ENCODE measurements at regions not wholly inside any gene's neighbourhood (a gene's known extent, or its start where the extent isn't known, plus 50 kb on each side); places are given as distances from the start of the nearest gene placed in this dataset.

- TF ChIP-seq HIVEP1 (CRISPR knock-in tag; IDR thresholded peaks at IDR 0.05) (no peak), ZKSCAN3 (CRISPR knock-in tag; IDR thresholded peaks at IDR 0.05) (no peak), GABPA (tag; conservative IDR thresholded peaks at IDR 0.05; ENCODE audit: low read depth) (no peak), RB1 (IDR thresholded peaks at IDR 0.05; ENCODE audit: low read depth) (no peak), CC2D1A (IDR thresholded peaks at IDR 0.05) (no peak)
Observed at GRCh38 chr15:91385311-91385710, 285.3 kb downstream of the SV2B start (continued).

DNA sequence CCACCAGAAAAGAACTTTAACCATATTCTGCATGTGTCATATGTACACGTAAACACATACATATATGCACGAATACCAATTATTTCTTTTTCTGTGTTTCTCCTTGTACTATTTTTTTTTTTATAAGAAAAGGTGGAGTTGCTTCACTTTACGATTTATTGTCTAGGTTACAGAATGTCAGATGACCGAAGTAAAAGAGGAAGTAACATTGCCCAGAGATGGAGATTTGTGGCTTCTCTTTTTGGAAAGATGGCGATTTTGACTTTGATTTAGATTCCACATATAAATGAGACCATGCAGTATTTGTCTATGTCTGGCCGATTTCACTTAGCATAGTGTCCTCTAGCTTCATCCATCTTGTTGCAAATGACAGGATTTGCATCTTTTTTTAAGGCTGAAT is 293.1 kb downstream of the SV2B start:
- ChIA-PET CTCF (ENCODE audit: low intra/inter-chr PET ratio) (no interaction called here), POLR2A (no interaction called here)
- H3K4me2 ChIP-seq (ENCODE audit: insufficient read depth, low read length): no peak overlapping the region
- H3K4me1 ChIP-seq (replicated peaks in 1 of 2; ENCODE audit: control insufficient read depth in 2 of 2, insufficient read depth in 2 of 2, low read length in 2 of 2): no peaks in the 10 kb centered on the region
- DNase-seq (ENCODE audit: extremely low read depth in 1 of 4, low spot score in 3 of 4) (no peak), FAIRE-seq (peak; percentile 29), ATAC-seq (no peak)
- BruUV-seq (replicated peaks): no TSS peak
- intact Hi-C loops (cut with micrococcal nuclease): no loop called here
- no peaks in the 10 kb centered on the region for H3K27me3 ChIP-seq (ENCODE audit: control insufficient read depth in 2 of 2, insufficient read depth in 2 of 2, low read length in 2 of 2)
- in situ Hi-C loops (cut with MboI): no loop called here
- H3K4me3 ChIP-seq: no peak overlapping the region
- H2AFZ ChIP-seq (ENCODE audit: low read depth, low read length): no peak overlapping the region
- no peaks in the 10 kb centered on the region for H3K9me3 ChIP-seq (replicated peaks; ENCODE audit: control insufficient read depth, insufficient read depth, low read depth, low read length)
- H3K79me2 ChIP-seq (ENCODE audit: control insufficient read depth, insufficient read depth, low read length): no peaks in the 10 kb centered on the region
- no peaks in the 10 kb centered on the region for H3K36me3 ChIP-seq (ENCODE audit: control insufficient read depth, insufficient read depth, low read length)
- H3K9me1 ChIP-seq (ENCODE audit: control insufficient read depth, insufficient read depth, low read length): no peaks in the 10 kb centered on the region
- 0% methylated on average over 6 of the region's 6 CpGs for WGBS (ENCODE audit: insufficient coverage, low coverage, missing lambda C conversion rate)
- H3K27ac ChIP-seq (ENCODE audit: extremely low read depth, low read depth, low read length): no peak overlapping the region
- H4K20me1 ChIP-seq (replicated peaks; ENCODE audit: control insufficient read depth, insufficient read depth, low read length): no peaks in the 10 kb centered on the region; the same call in 1 of the 2 replicates
- H3K9ac ChIP-seq (ENCODE audit: insufficient read depth in 1 of 2, low read depth in 2 of 2, low read length in 2 of 2): no peak overlapping the region
- TF ChIP-seq SUPT5H (IDR thresholded peaks at IDR 0.05) (no peak), HDAC2 (IDR thresholded peaks at IDR 0.05) (no peak), CEBPG (CRISPR knock-in tag; IDR thresholded peaks at IDR 0.05) (no peak), CEBPG (tag; conservative IDR thresholded peaks at IDR 0.05 in 1 of 2, IDR thresholded peaks at IDR 0.05 in 1 of 2) (0 out of 4 replicates have a peak, but pooled peaks of 1 of the 2 experiments have one; percentile 33), GTF2E2 (tag; IDR thresholded peaks at IDR 0.05) (no peak), HMGXB4 (CRISPR knock-in tag; IDR thresholded peaks at IDR 0.05) (no peak), KLF6 (CRISPR knock-in tag; IDR thresholded peaks at IDR 0.05; ENCODE audit: borderline replicate concordance) (no peak), ZNF124 (CRISPR knock-in tag; IDR thresholded peaks at IDR 0.05) (no peak), C11orf30 (IDR thresholded peaks at IDR 0.05; ENCODE audit: low read depth) (no peak)
- TF ChIP-seq, protein P1, sequence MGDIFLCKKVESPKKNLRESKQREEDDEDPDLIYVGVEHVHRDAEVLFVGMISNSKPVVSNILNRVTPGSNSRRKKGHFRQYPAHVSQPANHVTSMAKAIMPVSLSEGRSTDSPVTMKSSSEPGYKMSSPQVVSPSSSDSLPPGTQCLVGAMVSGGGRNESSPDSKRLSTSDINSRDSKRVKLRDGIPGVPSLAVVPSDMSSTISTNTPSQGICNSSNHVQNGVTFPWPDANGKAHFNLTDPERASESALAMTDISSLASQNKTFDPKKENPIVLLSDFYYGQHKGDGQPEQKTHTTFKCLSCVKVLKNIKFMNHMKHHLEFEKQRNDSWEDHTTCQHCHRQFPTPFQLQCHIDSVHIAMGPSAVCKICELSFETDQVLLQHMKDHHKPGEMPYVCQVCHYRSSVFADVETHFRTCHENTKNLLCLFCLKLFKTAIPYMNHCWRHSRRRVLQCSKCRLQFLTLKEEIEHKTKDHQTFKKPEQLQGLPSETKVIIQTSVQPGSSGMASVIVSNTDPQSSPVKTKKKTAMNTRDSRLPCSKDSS (IDR thresholded peaks at IDR 0.05; ENCODE audit: low read depth, partially characterized antibody): no peak
